HuH-7 (cell line): ENCODE measurements at regions not wholly inside any gene's neighbourhood (a gene's known extent, or its start where the extent isn't known, plus 50 kb on each side); places are given as distances from the start of the nearest gene placed in this dataset.

Source experiments
- DNase-seq: peaks from one replicate; pipeline ENCODE4 v3.0.0; 2011; ENCODE audit warnings: low spot score

GRCh38 chr3:163939926-163940325 lies 1138.4 kb downstream of the SI start:
- no peak for DNase-seq

- no peak for DNase-seq
Observed at GRCh38 chr3:163936543-163936942, 1141.8 kb downstream of the SI start.

GRCh38 chr3:163935411-163935810 lies 1142.9 kb downstream of the SI start:
- no peak for DNase-seq

GRCh38 chr3:163929069-163929652 lies 1149.1 kb downstream of the SI start:
- no peak for DNase-seq

DNA sequence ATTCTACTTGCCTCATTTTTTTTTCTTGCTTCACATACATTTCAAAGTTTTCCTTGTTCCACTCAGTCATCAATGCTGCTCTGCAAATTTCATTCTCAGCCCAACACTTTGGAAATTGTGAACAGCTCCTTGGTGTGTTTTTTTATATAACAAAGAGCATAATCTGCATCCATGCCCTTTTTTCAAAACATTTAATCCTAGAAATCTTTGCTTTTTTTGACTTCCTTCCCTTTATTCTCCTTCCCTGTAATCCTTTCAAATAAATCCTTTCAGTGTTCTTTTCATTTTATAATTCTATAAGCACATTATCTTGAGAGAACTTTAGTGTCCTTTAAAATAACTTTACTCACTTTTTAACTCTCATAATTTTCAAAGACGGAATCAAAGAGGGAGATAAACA lies 1150.8 kb downstream of the SI start:
- DNase-seq: no peak

DNA sequence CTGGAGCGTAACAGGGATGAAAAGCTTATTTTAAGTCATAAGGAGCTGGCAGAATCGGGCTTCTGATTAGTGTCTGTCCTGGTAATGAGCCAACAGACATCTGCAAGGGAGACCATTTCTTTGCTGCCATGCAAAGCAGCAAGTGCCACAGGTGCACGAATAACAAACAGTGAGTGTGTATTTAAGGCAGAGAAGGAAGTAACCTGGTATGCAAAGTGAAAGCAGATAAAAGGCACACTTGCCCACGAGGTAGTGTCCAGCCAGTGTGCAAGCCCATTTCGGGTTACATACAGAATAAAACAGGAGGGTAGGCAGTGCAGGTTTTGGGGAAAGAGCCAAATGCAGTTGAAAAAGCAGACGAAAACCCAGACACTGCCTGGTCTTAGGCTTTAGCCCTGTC lies 1153.7 kb downstream of the SI start:
- DNase-seq: no peak

- no peak for DNase-seq
Observed at GRCh38 chr3:163919154-163919553, 1159.1 kb downstream of the SI start.

GRCh38 chr3:163916596-163917560 lies 1161.4 kb downstream of the SI start:
- DNase-seq: no peak

DNA sequence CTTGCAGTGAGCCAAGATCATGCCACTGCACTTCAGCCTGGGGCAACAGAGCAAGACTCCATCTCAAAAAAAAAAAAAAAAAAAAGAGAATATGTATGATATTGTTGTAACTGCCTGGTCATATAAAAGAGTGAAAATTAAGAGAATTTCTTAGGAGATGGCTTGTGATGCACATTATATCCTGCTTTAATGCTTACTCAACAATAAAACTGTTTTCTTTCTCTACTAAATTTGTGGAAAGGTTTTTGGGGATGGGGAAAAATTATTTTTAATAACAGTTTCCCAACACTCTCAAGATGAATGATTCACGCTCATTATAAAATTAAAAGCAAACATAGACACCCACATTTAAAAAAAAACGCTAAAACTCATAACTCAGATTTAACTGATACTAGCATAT lies 1163.0 kb downstream of the SI start:
- no peak for DNase-seq

DNA sequence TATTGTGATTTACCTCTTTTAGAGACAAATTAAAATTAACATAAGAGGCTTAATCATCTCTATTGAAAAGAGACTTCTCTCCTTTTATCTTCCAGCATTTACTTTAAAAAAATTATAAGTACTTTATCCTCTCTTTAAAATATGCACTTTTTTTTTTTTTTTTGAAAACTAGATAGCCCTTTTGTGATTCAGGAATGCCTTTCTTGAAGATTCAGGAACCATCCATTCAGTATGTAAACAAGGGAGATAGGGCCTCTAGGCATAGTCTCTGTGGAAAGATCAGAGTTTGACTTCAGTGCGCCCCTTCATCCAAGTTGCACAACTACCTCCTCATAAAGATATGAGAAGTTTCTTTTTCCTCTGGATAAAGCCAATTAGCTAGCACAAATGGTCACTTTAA lies 1163.7 kb downstream of the SI start:
- DNase-seq: no peak

GRCh38 chr3:163891771-163892170 lies 1186.5 kb downstream of the SI start:
- DNase-seq: no peak

DNA sequence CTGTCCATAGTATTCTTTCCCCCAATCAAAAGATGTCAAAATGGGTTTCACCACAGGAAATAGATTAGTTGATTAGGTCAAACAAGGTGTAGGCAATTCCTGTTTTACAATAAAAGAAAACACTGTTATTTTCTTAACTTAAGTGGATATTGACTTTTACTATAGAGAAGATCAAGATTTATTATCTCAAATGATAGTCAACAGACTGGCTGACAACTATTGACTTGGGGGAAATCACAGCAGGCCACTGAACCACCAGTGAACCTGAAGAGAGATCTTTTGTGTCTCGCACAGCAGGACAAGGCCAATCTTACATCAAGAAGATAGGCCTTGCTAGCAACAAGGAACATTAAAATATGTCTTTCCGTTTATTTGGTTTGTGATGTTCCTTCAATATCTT lies 1187.6 kb downstream of the SI start:
- no peak for DNase-seq

DNA sequence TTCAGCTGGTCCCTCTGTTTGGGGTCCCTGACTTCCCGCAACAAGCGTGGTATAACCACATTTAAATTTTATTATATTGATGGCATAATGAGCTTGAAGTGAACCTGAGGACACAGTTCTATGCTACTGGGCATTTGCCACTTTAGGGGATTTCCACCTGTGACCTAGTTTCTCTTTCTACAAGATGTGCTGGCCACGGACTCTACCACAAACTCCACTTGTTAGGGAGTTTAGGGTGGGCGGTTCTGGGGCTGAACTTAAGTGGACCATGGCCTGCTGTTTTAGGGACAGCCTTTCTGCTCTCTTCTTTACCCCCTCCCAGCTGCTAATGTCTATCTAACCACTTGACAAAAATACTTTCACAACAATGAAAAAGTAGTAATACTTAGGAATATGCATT lies 1199.1 kb downstream of the SI start:
- DNase-seq: no peak

GRCh38 chr3:163878396-163878795 lies 1199.9 kb downstream of the SI start:
- no peak for DNase-seq

DNA sequence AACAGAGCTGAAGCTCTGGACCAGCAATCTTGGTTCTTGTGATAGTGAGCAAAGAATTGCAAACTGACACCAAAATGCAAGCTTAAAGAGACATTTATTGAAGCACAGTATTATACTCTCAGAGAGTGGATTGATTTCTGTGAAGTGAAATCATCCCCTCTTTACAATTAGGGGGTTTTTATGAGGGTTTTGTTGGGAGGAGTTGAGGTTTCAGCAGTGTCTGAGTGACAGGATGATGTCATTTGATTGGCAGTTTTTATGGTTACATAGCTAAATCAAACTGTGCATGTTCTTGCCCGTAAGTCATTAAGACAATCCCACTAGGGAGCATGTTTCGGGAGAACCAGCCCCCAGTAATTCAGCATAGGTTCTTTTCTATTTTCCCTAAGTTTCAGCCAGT lies 1200.5 kb downstream of the SI start:
- DNase-seq: no peak

DNA sequence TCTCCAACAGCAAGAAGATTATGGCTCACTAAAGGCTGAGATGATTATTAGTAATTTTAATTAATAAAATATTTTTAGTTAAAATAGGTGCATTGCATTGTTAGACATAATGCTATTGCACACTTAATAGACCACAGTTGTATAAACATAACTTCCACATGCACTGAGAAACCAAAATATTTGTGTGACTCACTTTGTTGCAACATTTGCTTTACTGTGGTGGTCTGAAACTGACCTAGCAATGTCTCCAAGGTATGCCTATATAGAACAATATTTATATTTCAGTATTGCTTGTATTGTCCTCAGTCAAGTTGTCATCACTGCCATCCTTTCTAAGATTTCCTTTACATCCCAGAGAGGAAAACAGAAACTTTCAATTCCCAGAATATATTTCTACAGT lies 1215.2 kb downstream of the SI start:
- DNase-seq: no peak

GRCh38 chr3:163852233-163852632 lies 1226.1 kb downstream of the SI start:
- no peak for DNase-seq

DNA sequence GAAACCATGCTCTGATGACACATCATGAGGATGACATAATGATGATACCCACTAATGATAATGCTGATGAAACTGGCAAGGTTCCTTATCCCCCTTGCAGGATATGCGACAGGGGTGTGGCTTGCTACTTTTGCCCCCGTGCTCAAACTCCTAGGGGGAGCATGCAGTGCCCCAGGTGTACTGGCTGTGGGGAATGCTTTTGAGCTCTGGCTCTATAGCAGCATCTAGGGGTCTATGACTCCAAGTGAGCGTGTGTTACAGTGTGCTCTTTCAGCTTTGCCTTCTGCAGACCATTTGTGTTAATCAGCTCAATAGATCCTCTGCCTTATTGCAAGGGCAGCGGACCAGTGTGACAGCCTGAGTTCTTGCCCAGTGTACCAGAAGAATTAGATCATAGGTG lies 1239.5 kb downstream of the SI start:
- no peak for DNase-seq

GRCh38 chr3:163832547-163832946 lies 1245.7 kb downstream of the SI start:
- no peak for DNase-seq

GRCh38 chr3:163821841-163822240 lies 1256.5 kb downstream of the SI start:
- DNase-seq: no peak

GRCh38 chr3:163817015-163817414 lies 1261.3 kb downstream of the SI start:
- DNase-seq: no peak

GRCh38 chr3:163813935-163814334 lies 1264.4 kb downstream of the SI start:
- no peak for DNase-seq

GRCh38 chr3:163812006-163812405 lies 1266.3 kb downstream of the SI start:
- DNase-seq: no peak

DNA sequence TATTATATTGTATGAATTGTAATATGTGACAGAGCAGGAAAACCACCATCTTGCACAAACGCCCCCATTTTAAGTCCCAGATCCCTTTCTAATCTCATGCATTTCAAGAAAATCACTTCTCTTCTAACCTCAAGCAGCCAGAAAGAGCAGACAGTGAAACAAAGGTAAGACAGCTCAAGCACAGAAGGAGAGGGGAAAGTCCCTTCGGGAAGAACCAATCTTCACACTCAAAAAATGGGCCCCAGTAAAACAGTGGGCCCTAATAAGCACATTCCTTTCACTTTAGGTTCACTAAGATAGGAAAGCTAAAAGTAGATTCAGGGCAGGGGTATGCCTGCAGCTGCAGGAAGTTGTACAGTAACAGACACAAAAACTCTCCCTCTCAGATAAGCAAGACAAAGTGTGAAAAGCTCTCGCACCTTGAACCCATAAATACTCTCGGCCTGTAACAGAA lies 1268.7 kb downstream of the SI start:
- no peak for DNase-seq
